ENCODE measurements at regions not wholly inside any gene's neighbourhood (a gene's known extent, or its start where the extent isn't known, plus 50 kb on each side); places are given as distances from the start of the nearest gene placed in this dataset.

- FAIRE-seq (no peak), DNase-seq (ENCODE audit: low spot score in 2 of 2) (no peak)
Observed at GRCh38 chr6:149176971-149177667, 140.4 kb upstream of the TAB2 start.

DNA sequence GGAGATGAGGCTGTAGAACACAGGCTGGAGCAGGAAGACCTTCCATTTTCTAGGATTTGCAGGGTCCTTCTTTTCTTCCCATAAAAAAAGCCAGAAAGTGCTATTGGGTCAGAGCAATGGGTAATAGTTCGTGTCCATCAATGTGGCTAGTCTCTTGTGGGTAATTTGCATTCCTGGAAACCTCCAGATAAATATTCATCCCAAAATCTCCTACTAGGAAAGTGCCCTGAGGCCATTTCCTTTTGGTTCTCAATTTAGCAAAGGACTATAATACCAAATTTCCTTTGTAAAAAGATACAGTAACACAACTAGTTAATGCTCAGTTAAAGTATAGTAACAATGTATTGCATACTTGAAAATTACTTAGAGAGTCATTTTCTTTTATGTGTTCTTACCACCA, 138.1 kb upstream of the TAB2 start:
- FAIRE-seq (no peak), DNase-seq (ENCODE audit: low spot score in 2 of 2) (no peak)

DNA sequence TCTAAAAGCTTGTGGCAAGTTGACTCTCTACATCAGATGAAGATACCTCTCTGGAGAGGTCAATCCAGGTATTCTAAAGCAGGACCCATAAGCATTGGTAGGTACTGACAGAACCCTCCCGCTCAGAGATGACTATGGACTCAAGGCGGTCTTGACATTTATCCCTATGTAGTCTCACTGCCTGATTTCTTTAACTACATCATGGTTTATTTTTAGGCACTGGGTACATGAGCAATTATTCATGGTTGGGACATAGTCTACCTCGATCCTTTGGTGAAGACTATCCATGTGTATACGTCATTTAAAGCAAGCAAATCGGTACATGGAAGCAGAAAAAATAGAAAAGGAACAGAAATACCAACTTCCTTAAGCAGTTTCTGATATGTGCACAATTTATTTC, 136.2 kb upstream of the TAB2 start:
- FAIRE-seq (no peak), DNase-seq (ENCODE audit: low spot score in 2 of 2) (no peak)

GRCh38 chr6:149182262-149182661, 135.2 kb upstream of the TAB2 start:
- DNase-seq (ENCODE audit: low spot score in 2 of 2) (no peak), FAIRE-seq (no peak)

GRCh38 chr6:149184523-149184922, 133.0 kb upstream of the TAB2 start:
- DNase-seq (ENCODE audit: low spot score in 2 of 2) (no peak), FAIRE-seq (no peak)

DNA sequence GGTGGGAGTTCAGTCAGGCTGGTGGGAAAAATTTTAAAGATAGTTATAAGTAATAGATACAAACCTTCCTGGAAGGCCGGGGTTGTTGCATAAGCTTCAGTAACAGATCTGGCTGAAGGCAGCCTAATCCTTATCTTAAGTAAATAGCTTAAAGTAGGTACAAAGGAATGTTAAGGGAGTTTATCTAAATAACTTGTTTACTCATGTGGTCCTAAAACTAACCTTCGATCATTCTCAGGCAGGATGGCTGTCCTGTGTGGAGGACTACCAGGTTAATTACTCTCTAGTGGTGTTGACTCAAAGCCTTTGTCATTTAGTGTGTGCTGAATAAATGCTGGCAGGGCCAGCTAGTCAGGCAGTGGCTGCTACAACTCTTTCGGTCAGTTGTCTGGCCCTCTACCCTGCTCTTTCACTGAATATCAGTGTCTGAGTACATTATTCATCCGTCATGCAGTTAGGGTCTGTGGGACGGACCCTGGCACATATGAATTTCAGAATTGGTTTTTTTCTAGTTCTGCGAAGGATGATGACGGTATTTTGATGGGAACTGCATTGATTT, 131.6 kb upstream of the TAB2 start:
- no peak for FAIRE-seq
- no peak for DNase-seq (ENCODE audit: low spot score in 2 of 2)

GRCh38 chr6:149186873-149187272, 130.6 kb upstream of the TAB2 start:
- FAIRE-seq = no peak
- DNase-seq (ENCODE audit: low spot score in 2 of 2) = no peak

DNA sequence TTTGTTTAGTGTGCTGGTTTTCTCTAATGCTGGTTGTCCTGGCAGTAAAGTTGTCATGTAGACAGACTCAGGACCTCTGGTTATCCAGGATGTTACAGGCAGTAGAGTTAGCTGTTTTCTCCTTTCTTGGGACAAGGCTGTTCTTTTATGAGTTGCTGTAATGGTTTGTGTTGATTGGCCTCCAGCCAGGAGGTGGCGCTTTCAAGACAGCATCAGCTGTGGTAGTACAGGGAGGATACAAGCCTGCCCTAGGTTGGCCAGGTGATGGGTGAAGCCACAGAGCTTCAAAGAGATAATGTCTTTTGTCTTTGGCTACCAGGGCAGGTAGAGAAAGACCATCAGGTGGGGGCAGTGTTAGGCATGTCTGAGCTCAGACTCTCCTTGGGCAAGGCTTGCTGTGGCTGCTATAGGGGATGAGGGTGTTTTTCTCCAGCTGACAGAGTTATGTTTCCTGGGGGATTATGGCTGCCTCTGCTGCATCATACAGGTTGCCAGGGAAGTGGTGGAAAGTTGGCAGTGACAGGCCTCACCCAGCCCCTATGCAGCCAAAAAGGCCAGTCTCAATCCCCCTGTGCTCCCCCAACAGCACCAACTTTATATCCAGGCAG, 127.2 kb upstream of the TAB2 start:
- FAIRE-seq (no peak), DNase-seq (ENCODE audit: low spot score in 2 of 2) (no peak)

DNA sequence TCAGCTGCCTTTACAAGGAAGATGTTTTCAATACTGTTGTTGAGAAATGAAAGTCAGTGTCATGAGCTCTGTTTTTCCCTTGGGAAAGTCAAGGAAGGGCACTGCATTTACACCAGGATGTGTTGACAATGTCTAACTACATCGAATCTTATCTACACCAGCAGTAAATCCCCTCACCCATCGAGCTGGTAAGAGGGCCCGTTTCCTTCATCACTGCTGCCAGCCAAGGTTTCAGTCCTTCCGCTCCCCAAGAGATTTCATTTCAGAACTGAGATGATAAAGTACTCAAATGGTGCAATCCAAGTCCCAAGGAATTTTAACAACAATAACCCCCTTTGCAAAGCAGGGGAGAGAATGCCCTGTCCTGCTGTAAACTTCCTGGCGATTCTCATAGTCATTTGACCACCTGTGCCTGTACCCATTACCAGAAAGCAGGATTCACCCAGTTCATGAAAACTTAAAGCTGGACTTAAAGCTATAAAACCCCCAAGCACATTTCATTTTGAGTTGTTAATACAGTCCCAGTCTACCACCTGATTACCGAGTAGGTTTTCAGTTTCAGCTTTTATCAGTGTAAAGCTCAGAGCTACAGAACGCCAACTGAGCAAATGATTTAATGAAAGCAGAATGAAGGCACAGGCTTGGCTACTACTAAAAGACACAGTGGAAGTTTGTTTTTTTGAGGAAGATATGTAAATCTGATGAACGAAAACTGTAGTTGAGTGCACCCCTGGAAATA, 122.5 kb upstream of the TAB2 start:
- DNase-seq (ENCODE audit: low spot score in 2 of 2) = no peak
- no peak for FAIRE-seq

DNA sequence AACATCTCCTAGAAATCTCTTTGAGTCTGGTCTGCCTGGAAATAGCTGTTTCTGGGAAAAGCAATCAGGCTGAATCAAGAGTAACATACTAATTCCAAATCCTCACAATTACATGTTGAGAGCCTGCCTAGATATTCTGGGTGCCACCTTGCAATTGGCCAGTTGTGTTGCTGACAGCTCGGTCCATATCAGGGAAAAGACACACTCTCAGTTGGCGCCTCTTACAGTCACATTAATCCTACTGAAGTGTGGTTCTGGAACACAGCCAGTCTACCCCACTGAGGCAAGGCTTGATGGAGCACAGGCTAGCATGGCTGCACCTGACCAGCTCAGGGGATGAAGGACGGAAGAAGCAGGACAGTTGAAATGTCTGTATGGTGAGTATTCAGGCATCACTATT, 121.4 kb upstream of the TAB2 start:
- DNase-seq (ENCODE audit: low spot score in 2 of 2) = no peak

GRCh38 chr6:149197482-149197881, 120.0 kb upstream of the TAB2 start:
- no peak for FAIRE-seq
- DNase-seq (ENCODE audit: low spot score in 2 of 2) = no peak

More for the DNA sequence above, 121.4 kb upstream of the TAB2 start:
- FAIRE-seq = no peak

DNA sequence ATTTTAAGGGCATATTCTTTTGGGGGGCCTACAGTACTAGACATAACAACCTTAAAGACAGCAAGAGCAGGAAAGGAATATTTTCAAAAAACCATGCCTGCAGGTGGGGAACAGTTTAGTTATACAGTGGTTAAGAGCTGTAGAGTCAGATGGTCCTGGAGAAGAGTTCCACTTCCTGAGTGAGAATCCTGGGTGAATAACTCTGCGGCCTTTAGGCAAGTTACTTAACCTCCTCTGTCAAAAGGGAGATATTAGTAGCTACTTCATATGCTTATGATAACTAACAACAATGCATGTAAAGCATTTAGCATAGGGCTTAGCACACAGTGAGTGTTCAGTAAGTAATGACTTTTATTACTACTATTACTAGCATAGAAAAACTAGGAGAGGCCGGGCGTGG, 119.2 kb upstream of the TAB2 start:
- DNase-seq (ENCODE audit: low spot score in 2 of 2) = no peak
- FAIRE-seq = no peak

GRCh38 chr6:149200282-149200945, 117.1 kb upstream of the TAB2 start:
- FAIRE-seq (no peak), DNase-seq (ENCODE audit: low spot score in 2 of 2) (no peak)

GRCh38 chr6:149201068-149201655, 116.3 kb upstream of the TAB2 start:
- FAIRE-seq (no peak), DNase-seq (ENCODE audit: low spot score in 2 of 2) (no peak)

DNA sequence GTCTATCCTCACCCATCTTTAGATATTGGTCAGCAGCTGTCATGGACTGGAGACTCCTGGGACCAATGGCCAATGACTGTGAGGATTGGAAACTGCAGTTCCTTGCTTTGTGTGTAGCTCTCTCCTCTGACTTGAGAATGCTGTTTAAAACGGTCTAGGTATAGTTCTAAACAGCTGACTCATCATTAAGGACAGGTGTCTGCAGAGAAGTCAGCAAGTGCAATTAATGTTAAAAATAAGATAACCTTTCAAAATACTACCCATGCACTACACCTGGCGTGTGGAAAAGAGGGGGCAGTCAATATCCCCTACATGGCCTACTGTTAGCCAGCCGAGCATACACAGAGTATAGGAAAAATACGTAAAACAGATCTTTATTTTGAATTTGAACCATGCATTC, 115.4 kb upstream of the TAB2 start:
- FAIRE-seq (no peak), DNase-seq (ENCODE audit: low spot score in 2 of 2) (no peak)

DNA sequence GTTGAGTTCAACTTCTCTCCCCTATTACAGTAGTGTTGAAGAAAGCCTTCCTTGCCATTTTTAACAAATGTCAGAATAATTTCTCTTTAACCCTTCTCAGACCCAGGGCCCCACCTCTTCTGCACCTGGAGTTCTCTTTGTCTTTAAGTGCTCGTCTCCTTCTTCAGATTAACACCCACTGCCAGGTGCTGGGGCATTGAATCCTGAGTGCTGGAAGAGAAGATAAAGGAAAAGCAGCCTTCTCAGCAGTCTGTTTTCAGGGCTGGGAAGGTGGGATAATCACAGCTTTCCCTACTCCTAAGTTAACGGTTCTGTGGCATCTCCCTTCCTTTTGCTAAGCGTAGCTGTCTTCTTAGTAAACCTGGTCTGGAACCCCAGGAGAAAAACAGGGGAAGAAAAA, 114.6 kb upstream of the TAB2 start:
- FAIRE-seq = no peak
- DNase-seq (ENCODE audit: low spot score in 2 of 2) = no peak

DNA sequence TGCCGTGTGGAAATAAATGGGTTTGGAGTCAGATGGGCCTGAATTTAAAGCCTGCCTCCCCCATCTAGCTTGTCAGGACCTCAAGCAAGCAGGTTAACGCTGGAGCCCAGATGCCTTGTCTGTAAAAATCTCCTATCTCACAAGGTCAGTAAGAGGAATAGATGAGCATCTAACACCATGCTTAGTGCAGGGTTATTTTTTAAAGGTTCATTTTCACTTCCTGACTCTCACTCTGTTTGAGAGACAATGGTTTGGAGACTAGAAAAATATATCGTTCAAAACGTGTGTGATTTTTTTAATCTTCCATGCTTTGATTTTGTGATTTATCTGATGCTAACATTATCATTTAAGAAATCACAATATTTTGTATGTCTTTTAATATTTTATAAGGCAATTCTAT, 114.0 kb upstream of the TAB2 start:
- FAIRE-seq = no peak
- DNase-seq (ENCODE audit: low spot score in 2 of 2) = no peak

- DNase-seq (ENCODE audit: low spot score in 2 of 2) (no peak), FAIRE-seq (no peak)
Observed at GRCh38 chr6:149208134-149208601, 109.3 kb upstream of the TAB2 start.

DNA sequence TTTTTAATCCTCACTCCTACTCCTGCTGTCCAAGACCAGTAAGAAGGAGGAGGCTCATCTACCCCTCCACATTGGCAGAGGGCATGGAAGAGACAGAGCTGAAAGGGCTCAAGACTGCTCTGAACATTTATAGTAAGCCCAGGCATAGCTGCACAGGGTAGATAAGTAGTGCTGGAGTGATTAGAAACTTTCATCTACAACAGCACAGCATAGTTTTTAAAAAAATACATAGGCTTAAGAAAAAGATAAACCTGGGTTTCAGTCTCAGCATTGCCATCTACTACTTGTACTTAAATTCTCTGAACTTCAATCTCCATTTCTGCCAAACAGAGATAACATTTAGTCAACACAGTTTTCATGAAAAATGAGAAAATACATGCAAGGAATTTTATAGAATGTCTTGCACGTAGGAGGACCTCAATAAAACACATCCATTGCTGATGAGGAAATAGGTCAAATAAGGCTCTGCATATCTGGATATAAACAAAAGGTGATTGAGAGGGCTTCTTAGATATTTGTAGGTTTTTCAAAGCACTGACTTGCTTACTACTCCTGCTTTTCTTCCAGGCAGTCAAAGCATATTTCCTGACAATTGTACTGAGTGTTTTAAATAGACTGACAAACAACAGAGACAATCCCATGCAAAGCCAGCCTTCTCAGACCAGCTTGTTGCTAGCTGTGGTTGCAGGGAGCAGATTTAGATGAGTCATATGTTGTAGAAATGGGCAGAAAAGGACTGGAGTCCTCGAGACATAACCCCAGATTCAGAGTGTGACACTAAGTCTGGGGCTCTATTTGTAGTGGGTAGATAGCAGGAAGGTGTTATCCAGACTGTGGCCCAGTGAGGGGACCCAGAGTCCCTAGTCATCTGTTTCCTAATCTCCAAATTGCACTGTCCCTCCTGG, 107.4 kb upstream of the TAB2 start:
- FAIRE-seq (no peak), DNase-seq (ENCODE audit: low spot score in 2 of 2) (no peak)
